GM12878 (cell line): ENCODE measurements at regions not wholly inside any gene's neighbourhood (a gene's known extent, or its start where the extent isn't known, plus 50 kb on each side); places are given as distances from the start of the nearest gene placed in this dataset.

Experiments
- ATAC-seq: fragments of 200-7000 bp; cut with Tn5 transposase; 3 replicates; pipeline ENCODE4 v1.9.1; 2020; ENCODE audit warnings: mild to moderate bottlenecking, moderate library complexity
- BruUV-seq: library from RNA; stranded (reverse); fragments of 400-500 nt; replicated peaks from 2 replicates; lab custom pipeline; 2021; lab: Mats Ljungman, UMichigan
- CTCF ChIA-PET: fragments of 300-600 bp; sonication (Branson Sonifier 250); formaldehyde crosslinking; extraction: SDS; loops from one replicate; lab custom pipeline; 2021; ENCODE audit warnings: inconsistent platforms; lab: Yijun Ruan, JAX
- POLR2A ChIA-PET: fragments of 350-600 bp; formaldehyde crosslinking; extraction: SDS; loops from one replicate; lab custom pipeline; 2021; ENCODE audit warnings: inconsistent platforms; lab: Charles Lee
- RAD21 ChIA-PET: fragments of 300-600 bp; sonication (Branson Sonifier 250); formaldehyde crosslinking; loops from one replicate; lab custom pipeline; 2023; ENCODE audit warnings: antibody characterized with exemption; ENCODE audit not compliant: unreplicated experiment; lab: Charles Lee
- SMC1A ChIA-PET: fragments of 300-600 bp; sonication (Branson Sonifier 250); formaldehyde crosslinking; loops from one replicate; lab custom pipeline; 2023; ENCODE audit not compliant: unreplicated experiment, uncharacterized antibody; lab: Charles Lee
- DNase-seq: peaks from one replicate; pipeline ENCODE4 v3.0.0-alpha.2; 2011; ENCODE audit warnings: low read depth, low spot score
- FAIRE-seq: peaks from 3 replicates; lab custom pipeline; 2011; peaks lifted over from hg19 to GRCh38; lab: Jason Lieb, UNC
- H2AFZ ChIP-seq: 2 replicates; pipeline ENCODE4 v1.6.0; 2011; ENCODE audit warnings: low read depth, low read length, control low read depth; ENCODE audit not compliant: control insufficient read depth
- H3K27ac ChIP-seq: 2 replicates; pipeline ENCODE4 v1.5.1; 2011; ENCODE audit warnings: control low read depth; ENCODE audit not compliant: control insufficient read depth, insufficient read depth
- H3K27me3 ChIP-seq, 2 experiments: replicated peaks in 1 of 2; 2 replicates each; pipeline versions ENCODE4 v1.6.0 to v1.6.1; 2011; ENCODE audit warnings: low read length in 1 of 2; ENCODE audit not compliant: control insufficient read depth in 2 of 2, insufficient read depth in 2 of 2
- H3K36me3 ChIP-seq, 2 experiments: 2 replicates each; pipeline ENCODE4 v1.5.1; 2011; ENCODE audit warnings: low read length in 1 of 2; ENCODE audit not compliant: control insufficient read depth in 2 of 2, insufficient read depth in 2 of 2
- H3K4me1 ChIP-seq: 2 replicates; pipeline ENCODE4 v1.6.1; 2011; ENCODE audit warnings: mild to moderate bottlenecking, low read length, moderate library complexity, mixed read lengths; ENCODE audit not compliant: control insufficient read depth, insufficient read depth
- H3K4me2 ChIP-seq: 2 replicates; pipeline ENCODE4 v1.6.0; 2011; ENCODE audit warnings: control low read depth; ENCODE audit not compliant: control insufficient read depth, insufficient read depth
- H3K4me3 ChIP-seq: fragments of 200-600 bp; sonication (generic); 2 replicates; pipeline ENCODE4 v1.5.1; 2016
- H3K79me2 ChIP-seq: 2 replicates; pipeline ENCODE4 v1.6.0; 2011; ENCODE audit warnings: low read length; ENCODE audit not compliant: control insufficient read depth, insufficient read depth
- H3K9ac ChIP-seq: 2 replicates; pipeline ENCODE4 v1.8.0; 2011; ENCODE audit warnings: low read length, control low read depth, mixed read lengths; ENCODE audit not compliant: control insufficient read depth, insufficient read depth
- H3K9me3 ChIP-seq: replicated peaks from 3 replicates; pipeline ENCODE4 v1.5.1; 2011; ENCODE audit warnings: mild to moderate bottlenecking, low read length; ENCODE audit not compliant: control insufficient read depth, insufficient read depth
- H4K20me1 ChIP-seq: 2 replicates; pipeline ENCODE4 v1.6.0; 2011; ENCODE audit not compliant: control insufficient read depth, insufficient read depth
- ATF7 ChIP-seq: fragments of 450-650 bp; IDR thresholded peaks from 2 replicates; pipeline ENCODE4 v1.6.1; 2016; ENCODE audit warnings: low read depth, mild to moderate bottlenecking
- EGR1 ChIP-seq, 2 experiments: IDR thresholded peaks; 1 replicate in 1 of 2; 2 replicates in 1 of 2; pipeline ENCODE4 v1.6.1; 2011 to 2012; ENCODE audit warnings: low read depth in 2 of 2, low read length in 2 of 2, borderline replicate concordance in 1 of 2, mild to moderate bottlenecking in 1 of 2, moderate library complexity in 1 of 2
- HSF1 ChIP-seq: fragments of 150-350 bp; IDR thresholded peaks from 2 replicates; pipeline ENCODE4 v1.6.1; 2014; ENCODE audit warnings: mild to moderate bottlenecking, low read depth, low read length
- MAX ChIP-seq: IDR thresholded peaks from 2 replicates; pipeline ENCODE4 v1.6.1; 2012; ENCODE audit warnings: low read depth, low read length, improper control_type of control experiment
- NFYB ChIP-seq: IDR thresholded peaks from 2 replicates; pipeline ENCODE4 v1.6.1; 2011; ENCODE audit warnings: low read depth, mild to moderate bottlenecking, low read length, improper control_type of control experiment, moderate library complexity; ENCODE audit not compliant: insufficient read depth
- NR2F1 ChIP-seq: fragments of 450-650 bp; conservative IDR thresholded peaks from 2 replicates; pipeline ENCODE4 v1.6.1; 2017; ENCODE audit warnings: mild to moderate bottlenecking
- NRF1 ChIP-seq: conservative IDR thresholded peaks from 2 replicates; pipeline ENCODE4 v1.6.1; 2011; ENCODE audit warnings: mild to moderate bottlenecking, low read depth, low read length, improper control_type of control experiment
- STAT3 ChIP-seq: IDR thresholded peaks from 2 replicates; pipeline ENCODE4 v1.6.1; 2011; ENCODE audit warnings: low read depth, low read length, improper control_type of control experiment
- YBX1 ChIP-seq: fragments of 450-650 bp; IDR thresholded peaks from 2 replicates; pipeline ENCODE4 v1.6.1; 2016; ENCODE audit warnings: antibody characterized with exemption
- ZBTB40 ChIP-seq: fragments of 450-650 bp; IDR thresholded peaks from 2 replicates; pipeline ENCODE4 v1.6.1; 2016; ENCODE audit warnings: mild to moderate bottlenecking, moderate library complexity, borderline replicate concordance
- WGBS: methylation state at CpG from one replicate; pipeline ENCODE4 v1.1.6; 2016; ENCODE audit warnings: low lambda C conversion rate; ENCODE audit not compliant: insufficient replicate concordance, insufficient coverage; ENCODE audit errors: missing lambda C conversion rate; 5-methylcytosine and 5-hydroxymethylcytosine counted together
- in situ Hi-C: fragments of 300-500 bp; cut with MboI; formaldehyde crosslinking; loops from 9 replicates; pipeline ENCODE4 v1.14.3; 2018; ENCODE audit warnings: mixed read lengths
- intact Hi-C: fragments of 100-400 bp; cut with micrococcal nuclease; formaldehyde crosslinking; loops from one replicate; pipeline ENCODE4 v1.14.2; 2022; ENCODE audit not compliant: unreplicated experiment

- ChIA-PET POLR2A (no interaction called here), CTCF (no interaction called here), SMC1A (no interaction called here), RAD21 (no interaction called here)
- Histone ChIP-seq H4K20me1 (no peaks in the 10 kb centered on the region), H3K36me3 (no peaks in the 10 kb centered on the region), H3K9me3 (no peaks in the 10 kb centered on the region; the same call in 2 of the 3 replicates), H3K4me2 (no peak overlapping the region), H2AFZ (no peak overlapping the region), H3K27me3 (no peaks in the 10 kb centered on the region), H3K9ac (no peak overlapping the region), H3K4me3 (no peak overlapping the region), H3K27ac (no peak overlapping the region), H3K4me1 (no peaks in the 10 kb centered on the region), H3K79me2 (no peaks in the 10 kb centered on the region)
- no peak for FAIRE-seq
- TF ChIP-seq NR2F1 (no peak), ZBTB40 (no peak), ATF7 (no peak), NRF1 (no peak)
- no TSS peak for BruUV-seq
- intact Hi-C loops (no loop called here), in situ Hi-C loops (no loop called here)
- ATAC-seq = no peak
- DNase-seq = no peak
Observed at GRCh38 chr21:20592463-20592862, 405.7 kb upstream of the NCAM2 start.

- FAIRE-seq (no peak), DNase-seq (no peak), ATAC-seq (no peak)
- Histone ChIP-seq H3K9ac (no peak overlapping the region), H3K79me2 (no peaks in the 10 kb centered on the region), H2AFZ (no peak overlapping the region), H3K36me3 (no peaks in the 10 kb centered on the region), H3K27ac (no peak overlapping the region), H3K4me3 (no peak overlapping the region), H3K4me2 (no peak overlapping the region), H3K4me1 (no peaks in the 10 kb centered on the region), H3K9me3 (no peaks in the 10 kb centered on the region; the same call in 2 of the 3 replicates), H4K20me1 (no peaks in the 10 kb centered on the region), H3K27me3 (no peaks in the 10 kb centered on the region)
- in situ Hi-C loops (no loop called here), intact Hi-C loops (no loop called here)
- SMC1A ChIA-PET = no interaction called here
- BruUV-seq = no TSS peak
- RAD21 ChIA-PET = no interaction called here
- 10% methylated on average over 2 of the region's 3 CpGs for WGBS
- CTCF ChIA-PET = no interaction called here
- POLR2A ChIA-PET = no interaction called here
- TF ChIP-seq MAX (no peak), EGR1 (IDR thresholded peaks at IDR 0.05; ENCODE audit: borderline replicate concordance in 1 of 2, low read depth in 2 of 2, low read length in 2 of 2) (no peak), HSF1 (no peak), STAT3 (no peak), YBX1 (no peak), NFYB (no peak)
Observed at GRCh38 chr21:20603236-20603635, 395.0 kb upstream of the NCAM2 start.
